Nephron (organoid): ENCODE measurements at regions not wholly inside any gene's neighbourhood (a gene's known extent, or its start where the extent isn't known, plus 50 kb on each side); places are given as distances from the start of the nearest gene placed in this dataset.

Source experiments
- H3K27ac Mint-ChIP-seq, 3 experiments: 2 replicates each; pipeline ENCODE4 v1.8.0; 2020; ENCODE audit warnings: mixed read lengths in 3 of 3, mild to moderate bottlenecking in 2 of 3, moderate library complexity in 1 of 3
- H3K27me3 Mint-ChIP-seq: 2 replicates; pipeline ENCODE4 v1.8.0; 2021; ENCODE audit warnings: low read depth, mild to moderate bottlenecking, moderate library complexity, mixed read lengths
- H3K36me3 Mint-ChIP-seq: 2 replicates; pipeline ENCODE4 v1.8.0; 2020; ENCODE audit warnings: low read depth, mixed read lengths
- H3K4me1 Mint-ChIP-seq: 2 replicates; pipeline ENCODE4 v1.8.0; 2020; ENCODE audit warnings: mixed read lengths
- H3K4me3 Mint-ChIP-seq, 3 experiments: 2 replicates each; pipeline ENCODE4 v1.8.0; 2020; ENCODE audit warnings: mild to moderate bottlenecking in 3 of 3, mixed read lengths in 3 of 3, moderate library complexity in 2 of 3
- H3K9me3 Mint-ChIP-seq: 2 replicates; pipeline ENCODE4 v1.8.0; 2020; ENCODE audit warnings: mixed read lengths
- TF ChIP-seq, protein P1 (sequence below), 3 experiments: fragments of 200-600 bp; sonication (generic); IDR thresholded peaks; one replicate each; pipeline ENCODE4 v1.5.0; 2021; ENCODE audit warnings: antibody characterized with exemption in 3 of 3; ENCODE audit not compliant: unreplicated experiment in 3 of 3

DNA sequence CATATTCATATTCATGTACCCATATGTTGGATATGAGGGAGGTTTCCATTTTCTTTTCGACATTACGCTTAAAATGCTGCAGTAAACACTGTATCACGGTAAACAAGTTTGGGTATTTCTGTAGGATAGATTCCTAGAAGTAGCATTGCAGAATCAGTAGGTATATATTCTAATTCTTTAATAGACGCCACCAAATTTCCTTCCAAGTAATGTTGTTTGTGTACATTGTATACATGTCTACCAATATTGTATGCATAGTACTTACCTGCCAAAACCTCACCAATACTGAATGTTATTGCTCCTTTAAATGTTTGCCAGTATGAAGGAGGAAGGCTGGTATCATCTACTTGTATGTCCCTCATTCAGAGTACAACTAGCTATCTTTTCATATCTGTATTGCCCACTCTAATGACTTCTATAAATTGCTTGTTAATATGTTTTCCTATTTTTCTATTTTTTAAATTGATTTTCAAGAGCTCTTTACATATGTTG, 56.1 kb upstream of the ZNF536 start:
- no peak overlapping the region for H3K4me3 Mint-ChIP-seq
- peaks cover 3% of the 10 kb centered on the region for H3K27me3 Mint-ChIP-seq
- H3K4me1 Mint-ChIP-seq, result no peaks in the 10 kb centered on the region
- H3K36me3 Mint-ChIP-seq, result no peaks in the 10 kb centered on the region
- TF ChIP-seq, protein P1, sequence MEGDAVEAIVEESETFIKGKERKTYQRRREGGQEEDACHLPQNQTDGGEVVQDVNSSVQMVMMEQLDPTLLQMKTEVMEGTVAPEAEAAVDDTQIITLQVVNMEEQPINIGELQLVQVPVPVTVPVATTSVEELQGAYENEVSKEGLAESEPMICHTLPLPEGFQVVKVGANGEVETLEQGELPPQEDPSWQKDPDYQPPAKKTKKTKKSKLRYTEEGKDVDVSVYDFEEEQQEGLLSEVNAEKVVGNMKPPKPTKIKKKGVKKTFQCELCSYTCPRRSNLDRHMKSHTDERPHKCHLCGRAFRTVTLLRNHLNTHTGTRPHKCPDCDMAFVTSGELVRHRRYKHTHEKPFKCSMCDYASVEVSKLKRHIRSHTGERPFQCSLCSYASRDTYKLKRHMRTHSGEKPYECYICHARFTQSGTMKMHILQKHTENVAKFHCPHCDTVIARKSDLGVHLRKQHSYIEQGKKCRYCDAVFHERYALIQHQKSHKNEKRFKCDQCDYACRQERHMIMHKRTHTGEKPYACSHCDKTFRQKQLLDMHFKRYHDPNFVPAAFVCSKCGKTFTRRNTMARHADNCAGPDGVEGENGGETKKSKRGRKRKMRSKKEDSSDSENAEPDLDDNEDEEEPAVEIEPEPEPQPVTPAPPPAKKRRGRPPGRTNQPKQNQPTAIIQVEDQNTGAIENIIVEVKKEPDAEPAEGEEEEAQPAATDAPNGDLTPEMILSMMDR (IDR thresholded peaks at IDR 0.05; ENCODE audit: unreplicated experiment in 3 of 3), result no peak
- H3K27ac Mint-ChIP-seq, result no peak overlapping the region
- H3K9me3 Mint-ChIP-seq, result peaks cover 4% of the 10 kb centered on the region

DNA sequence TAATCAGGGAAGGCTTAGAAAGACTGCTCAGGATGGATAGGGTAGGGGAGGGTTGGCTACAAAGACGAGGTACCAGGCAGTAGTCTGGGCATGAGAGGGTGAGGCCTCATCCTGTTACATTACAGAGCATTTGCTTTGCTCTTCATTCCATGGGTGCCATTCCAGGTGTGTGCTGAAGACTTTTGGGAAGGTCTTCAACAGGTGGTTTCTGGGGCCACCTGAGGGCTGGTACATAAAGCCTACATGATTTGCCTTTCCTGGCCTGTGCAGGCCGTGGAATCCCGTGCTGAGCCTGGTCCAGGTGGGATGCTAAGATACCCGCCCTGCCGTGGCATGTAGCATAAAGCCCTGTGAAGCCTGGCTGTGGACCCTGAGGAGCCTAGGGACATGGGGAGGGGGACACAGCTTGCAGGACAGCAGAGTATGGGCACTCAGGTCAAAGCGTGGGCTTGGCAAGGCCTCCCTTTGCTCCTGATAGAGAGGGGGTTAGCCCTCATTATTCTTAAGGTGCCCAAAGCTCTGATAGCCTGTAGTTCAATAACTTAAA, 55.6 kb upstream of the ZNF536 start:
- TF ChIP-seq, protein P1 (IDR thresholded peaks at IDR 0.05; ENCODE audit: unreplicated experiment in 3 of 3), result no peak

DNA sequence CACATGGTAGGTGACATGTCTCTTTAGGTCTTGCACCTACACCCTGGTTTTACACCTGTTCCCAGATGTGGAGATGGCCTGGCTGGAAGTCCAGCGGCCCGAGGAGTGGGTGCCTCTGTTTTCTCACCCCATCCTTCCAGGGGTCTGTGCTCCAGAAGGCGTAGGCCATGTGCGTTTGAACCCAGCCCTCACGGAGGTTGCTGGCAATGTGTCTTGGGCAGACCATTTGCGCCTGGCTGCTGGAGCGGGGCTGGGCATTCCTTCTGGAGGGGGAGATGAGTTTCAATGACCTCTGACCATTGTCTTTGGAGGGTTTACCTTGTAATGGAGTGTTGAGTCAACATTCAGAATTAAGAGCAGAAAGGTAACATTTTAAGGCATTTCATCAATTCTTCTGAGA, 54.8 kb upstream of the ZNF536 start:
- H3K4me3 Mint-ChIP-seq, result no peak overlapping the region
- TF ChIP-seq, protein P1 (IDR thresholded peaks at IDR 0.05; ENCODE audit: unreplicated experiment in 3 of 3), result no peak
- H3K27me3 Mint-ChIP-seq, result no peaks in the 10 kb centered on the region
- no peaks in the 10 kb centered on the region for H3K36me3 Mint-ChIP-seq
- H3K9me3 Mint-ChIP-seq, result peaks cover 4% of the 10 kb centered on the region
- no peaks in the 10 kb centered on the region for H3K4me1 Mint-ChIP-seq
- no peak overlapping the region for H3K27ac Mint-ChIP-seq

More for the DNA sequence above, 55.6 kb upstream of the ZNF536 start:
- Mint-ChIP-seq H3K4me1 (no peaks in the 10 kb centered on the region), H3K36me3 (no peaks in the 10 kb centered on the region), H3K27ac (no peak overlapping the region), H3K4me3 (no peak overlapping the region), H3K9me3 (peaks cover 4% of the 10 kb centered on the region), H3K27me3 (no peaks in the 10 kb centered on the region)

DNA sequence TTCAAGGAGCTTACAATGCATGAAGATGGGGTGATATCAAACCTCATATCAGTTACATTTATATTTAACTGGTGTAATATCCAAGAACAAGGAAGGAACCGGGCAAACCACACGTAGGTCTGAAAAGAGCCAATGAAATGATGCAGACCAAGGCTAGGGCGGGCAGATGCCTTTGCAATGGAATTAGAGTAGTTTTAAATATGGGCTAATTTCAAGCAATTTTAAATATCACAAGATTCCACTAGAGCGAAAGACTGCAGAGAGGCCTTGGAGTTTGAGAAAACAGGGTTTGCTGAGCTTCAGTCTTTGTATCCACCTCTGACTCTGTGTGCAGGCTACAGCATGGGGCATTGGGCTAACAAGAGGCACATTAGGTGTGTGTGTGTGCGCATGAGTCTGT, 53.9 kb upstream of the ZNF536 start:
- Mint-ChIP-seq H3K36me3 (no peaks in the 10 kb centered on the region), H3K27me3 (no peaks in the 10 kb centered on the region), H3K27ac (no peak overlapping the region), H3K4me1 (no peaks in the 10 kb centered on the region), H3K9me3 (peaks cover 4% of the 10 kb centered on the region), H3K4me3 (no peak overlapping the region)
- TF ChIP-seq, protein P1 (IDR thresholded peaks at IDR 0.05; ENCODE audit: unreplicated experiment in 3 of 3), result no peak

DNA sequence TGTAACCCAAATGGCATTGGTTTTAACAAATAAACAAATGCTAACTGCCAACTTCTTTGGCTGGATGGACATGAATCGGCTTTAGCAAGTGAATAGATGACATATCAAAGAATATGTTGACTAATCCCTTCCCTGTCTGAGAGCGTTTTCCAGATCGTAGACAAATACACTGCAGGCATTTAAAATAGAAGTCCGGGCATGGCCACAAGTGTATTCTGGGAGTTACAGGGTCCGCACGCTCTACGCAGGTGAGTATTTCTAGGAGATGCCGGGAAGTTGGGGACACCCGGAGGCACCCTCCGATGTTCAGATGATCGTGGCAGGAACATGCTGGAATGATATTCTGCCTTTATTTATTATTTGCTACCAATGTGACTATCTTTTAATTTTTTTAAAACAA, 53.2 kb upstream of the ZNF536 start:
- no peak overlapping the region for H3K4me3 Mint-ChIP-seq
- no peaks in the 10 kb centered on the region for H3K36me3 Mint-ChIP-seq
- H3K27me3 Mint-ChIP-seq, result no peaks in the 10 kb centered on the region
- H3K9me3 Mint-ChIP-seq, result peaks cover 4% of the 10 kb centered on the region
- no peaks in the 10 kb centered on the region for H3K4me1 Mint-ChIP-seq
- no peak overlapping the region for H3K27ac Mint-ChIP-seq
- TF ChIP-seq, protein P1 (IDR thresholded peaks at IDR 0.05; ENCODE audit: unreplicated experiment in 3 of 3), result no peak

DNA sequence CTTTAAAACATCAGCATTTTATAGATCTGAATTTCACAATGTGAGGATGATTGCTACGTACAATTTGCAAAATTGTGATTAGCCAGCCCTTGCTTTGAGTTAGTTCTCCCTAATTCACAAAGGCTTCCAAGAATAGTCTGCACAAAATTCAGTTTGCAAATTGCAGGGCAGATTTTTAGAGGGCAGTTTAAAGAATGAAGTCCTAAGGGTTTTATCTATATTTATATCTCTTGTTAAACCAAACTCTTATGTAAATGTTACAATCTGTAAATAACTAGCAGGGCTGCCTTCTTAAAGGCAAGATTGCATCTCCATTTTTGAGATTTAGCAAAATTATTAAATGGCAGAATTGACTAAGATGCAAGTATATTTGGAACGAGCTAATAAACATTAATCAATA, 52.8 kb upstream of the ZNF536 start:
- Mint-ChIP-seq H3K9me3 (peaks cover 4% of the 10 kb centered on the region), H3K27me3 (no peaks in the 10 kb centered on the region), H3K36me3 (no peaks in the 10 kb centered on the region), H3K4me1 (no peaks in the 10 kb centered on the region), H3K27ac (no peak overlapping the region), H3K4me3 (no peak overlapping the region)
- TF ChIP-seq, protein P1 (IDR thresholded peaks at IDR 0.05; ENCODE audit: unreplicated experiment in 3 of 3), result no peak
